Fibroblast of gingiva (primary cell): ENCODE measurements at regions not wholly inside any gene's neighbourhood (a gene's known extent, or its start where the extent isn't known, plus 50 kb on each side); places are given as distances from the start of the nearest gene placed in this dataset.
"Not testable (repeated sequence)": the region's sequence is repeated elsewhere in the genome, so short reads cannot be mapped to it uniquely, and the experiment has no call there.

Experiments
- DNase-seq: peaks from one replicate; pipeline ENCODE4 v3.0.0-alpha.2; 2011; ENCODE audit warnings: low read depth

GRCh38 chr2:58339548-58340243 lies 98.6 kb upstream of the FANCL start:
- DNase-seq = no peak

DNA sequence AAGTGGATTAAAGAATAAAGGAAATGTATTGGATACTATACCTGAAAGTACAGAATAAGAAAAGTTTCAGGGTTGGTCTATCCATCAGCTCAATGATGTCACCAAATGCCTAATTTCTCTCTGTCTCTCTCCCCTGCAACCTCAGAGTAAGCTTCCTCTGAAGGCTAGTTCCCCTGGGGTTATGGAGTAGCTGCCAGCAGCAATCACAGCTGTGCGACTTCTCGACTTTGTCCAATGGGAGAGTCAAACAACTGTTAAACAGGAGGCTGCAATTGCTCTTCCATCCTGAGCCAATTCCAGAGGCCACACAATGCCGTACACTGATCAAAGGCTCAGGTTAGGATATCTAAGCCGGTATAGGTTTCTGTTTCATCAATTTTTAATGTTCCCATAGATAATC lies 95.3 kb upstream of the FANCL start:
- no peak for DNase-seq

- DNase-seq = no peak
Measured at GRCh38 chr2:58334414-58334813, 93.3 kb upstream of the FANCL start.

DNA sequence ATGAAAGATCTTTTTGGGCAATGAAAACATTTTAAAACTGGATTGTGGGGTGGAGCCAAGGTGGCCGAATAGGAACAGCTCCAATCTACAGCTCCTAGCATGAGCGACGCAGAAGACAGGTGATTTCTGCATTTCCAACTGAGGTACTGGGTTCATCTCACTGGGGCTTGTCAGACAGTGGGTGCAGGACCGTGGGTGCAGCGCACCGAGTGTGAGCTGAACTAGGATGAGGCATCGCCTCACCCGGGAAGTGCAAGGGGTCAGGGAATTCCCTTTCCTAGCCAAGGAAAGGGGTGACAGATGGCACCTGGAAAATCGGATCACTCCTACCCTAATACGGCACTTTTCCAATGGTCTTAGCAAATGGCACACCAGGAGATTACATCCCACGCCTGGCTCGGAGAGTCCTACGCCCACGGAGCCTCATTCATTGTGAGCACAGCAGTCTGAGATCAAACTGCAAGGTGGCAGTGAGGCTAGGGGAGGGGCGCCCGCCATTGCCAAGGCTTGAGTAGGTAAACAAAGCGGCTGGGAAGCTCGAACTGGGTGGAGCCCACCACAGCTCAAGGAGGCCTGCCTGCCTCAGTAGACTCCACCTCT lies 84.3 kb upstream of the FANCL start:
- DNase-seq = not testable (repeated sequence)

- DNase-seq = no peak
Measured at GRCh38 chr2:58319481-58319880, 78.4 kb upstream of the FANCL start.

- DNase-seq = not testable (repeated sequence)
Measured at GRCh38 chr2:58318949-58319348, 77.8 kb upstream of the FANCL start.

DNA sequence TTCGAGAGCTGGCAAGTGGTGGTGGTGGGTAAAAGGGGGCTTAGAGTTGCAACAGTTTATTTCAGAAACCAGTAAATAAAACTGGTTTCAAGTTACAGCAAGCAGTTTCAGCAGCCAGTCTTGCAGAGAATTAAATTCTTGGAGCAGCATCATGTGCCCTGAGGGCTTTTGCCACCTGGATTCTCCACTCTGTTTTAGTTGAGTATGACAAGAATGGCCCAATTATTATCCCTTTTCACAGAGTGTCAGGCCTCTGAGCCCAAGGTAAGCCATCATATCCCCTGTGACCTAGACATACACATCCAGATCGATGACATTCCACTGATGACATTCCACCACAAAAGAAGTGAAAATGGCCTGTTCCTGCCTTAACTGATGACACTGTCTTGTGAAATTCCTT lies 72.8 kb upstream of the FANCL start:
- no peak for DNase-seq

DNA sequence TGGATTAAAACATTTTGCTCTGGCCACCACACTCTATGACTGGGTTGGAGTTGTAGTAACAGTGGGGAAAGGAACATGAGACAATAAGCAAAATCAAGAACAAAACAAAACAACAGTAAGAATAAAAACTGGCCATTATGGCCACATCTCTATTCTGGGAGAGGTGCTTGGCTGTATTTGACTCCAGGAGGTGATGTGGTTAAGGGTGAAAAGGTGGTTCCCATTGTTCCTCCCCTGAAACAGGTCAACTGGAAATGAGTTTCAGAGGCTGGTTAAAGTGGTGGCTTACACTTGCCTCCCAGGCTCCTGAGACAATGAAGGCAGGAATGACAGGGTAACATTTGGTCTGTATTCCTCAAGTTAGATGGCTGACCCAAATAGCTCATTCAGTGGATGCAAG lies 67.3 kb upstream of the FANCL start:
- DNase-seq = no peak

- DNase-seq = no peak
Measured at GRCh38 chr2:58304843-58305242, 63.7 kb upstream of the FANCL start.

DNA sequence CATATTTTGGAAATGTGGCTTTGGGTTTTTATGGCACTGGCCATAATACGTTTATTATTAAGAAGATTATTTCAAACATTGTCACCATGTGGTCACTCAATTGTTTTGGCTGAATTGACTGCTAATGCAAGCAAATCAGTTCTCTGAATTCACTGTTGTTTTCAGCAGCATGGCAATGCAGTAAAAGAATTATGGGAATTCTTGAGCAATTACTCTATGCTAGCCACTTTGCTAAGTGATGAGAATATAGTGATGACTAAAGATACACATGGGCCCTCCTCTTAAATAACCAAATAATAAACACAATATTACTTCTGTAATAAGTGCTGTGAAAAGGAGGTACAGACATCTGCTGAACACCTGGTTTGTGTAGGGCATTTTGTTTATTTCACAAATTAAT lies 58.0 kb upstream of the FANCL start:
- DNase-seq = no peak

- no peak for DNase-seq
Measured at GRCh38 chr2:58293056-58293455, 51.9 kb upstream of the FANCL start.

GRCh38 chr2:58291726-58292438 lies 50.8 kb upstream of the FANCL start:
- no peak for DNase-seq
